Left lung (tissue), 4 donors: ENCODE measurements at regions not wholly inside any gene's neighbourhood (a gene's known extent, or its start where the extent isn't known, plus 50 kb on each side); places are given as distances from the start of the nearest gene placed in this dataset.

Source experiments
- ATAC-seq: fragments of 200-7000 bp; cut with Tn5 transposase; one replicate; pipeline ENCODE4 v1.9.1; 2020; ENCODE audit warnings: moderate library complexity
- DNase-seq, 4 donors: peaks; one replicate each; pipeline ENCODE4 v3.0.0-alpha.2; 2013 to 2020
- H3K27ac ChIP-seq, 2 donors: fragments of 200-600 bp; sonication (generic) in 1 of 2; one replicate each; pipeline versions ENCODE4 v1.5.0 to v1.8.0; 2020 to 2021
- H3K27me3 ChIP-seq, 2 donors: fragments of 200-600 bp; sonication (generic) in 1 of 2; one replicate each; pipeline versions ENCODE4 v1.5.0 to v1.8.0; 2020 to 2021
- H3K36me3 ChIP-seq, 2 donors: fragments of 200-600 bp; sonication (generic) in 1 of 2; one replicate each; pipeline versions ENCODE4 v1.5.0 to v1.8.0; 2020 to 2021
- H3K4me1 ChIP-seq, 2 donors: fragments of 200-600 bp; one replicate each; pipeline ENCODE4 v1.8.0; 2021
- H3K4me3 ChIP-seq, 2 donors: fragments of 200-600 bp; sonication (generic) in 1 of 2; one replicate each; pipeline versions ENCODE4 v1.5.0 to v1.8.0; 2020 to 2021; ENCODE audit warnings: mild to moderate bottlenecking in 1 of 2
- H3K9me3 ChIP-seq, 2 donors: fragments of 200-600 bp; sonication (generic) in 1 of 2; one replicate each; pipeline versions ENCODE4 v1.5.0 to v1.8.0; 2020 to 2021
- CTCF ChIP-seq, 2 donors: fragments of 200-600 bp; sonication (generic) in 1 of 2; IDR thresholded peaks; one replicate each; pipeline versions ENCODE4 v1.5.0 to v1.8.0; 2021; ENCODE audit warnings: antibody characterized with exemption in 2 of 2
- intact Hi-C, 2 donors: fragments of 100-400 bp; cut with DNase I; formaldehyde crosslinking; loops; one replicate each; pipeline versions ENCODE4 v1.11.2 to v1.14.2; 2022
- donor health status: DM: no; HTN: yes; CAD: no.
- donor health status: DM: no; HTN: no; CAD: no.

- ATAC-seq (no peak), DNase-seq (no peak)
- H3K36me3 ChIP-seq: no peaks in the 10 kb centered on the region
- TF ChIP-seq CTCF (IDR thresholded peaks at IDR 0.05): no peak
- intact Hi-C loops: no loop called here
- H3K4me1 ChIP-seq: no peaks in the 10 kb centered on the region
- no peaks in the 10 kb centered on the region for H3K27me3 ChIP-seq
- no peaks in the 10 kb centered on the region for H3K9me3 ChIP-seq
- H3K27ac ChIP-seq: no peak overlapping the region
- H3K4me3 ChIP-seq: no peak overlapping the region
Measured at GRCh38 chr4:136662539-136662938, 869.8 kb downstream of the PCDH18 start.

DNA sequence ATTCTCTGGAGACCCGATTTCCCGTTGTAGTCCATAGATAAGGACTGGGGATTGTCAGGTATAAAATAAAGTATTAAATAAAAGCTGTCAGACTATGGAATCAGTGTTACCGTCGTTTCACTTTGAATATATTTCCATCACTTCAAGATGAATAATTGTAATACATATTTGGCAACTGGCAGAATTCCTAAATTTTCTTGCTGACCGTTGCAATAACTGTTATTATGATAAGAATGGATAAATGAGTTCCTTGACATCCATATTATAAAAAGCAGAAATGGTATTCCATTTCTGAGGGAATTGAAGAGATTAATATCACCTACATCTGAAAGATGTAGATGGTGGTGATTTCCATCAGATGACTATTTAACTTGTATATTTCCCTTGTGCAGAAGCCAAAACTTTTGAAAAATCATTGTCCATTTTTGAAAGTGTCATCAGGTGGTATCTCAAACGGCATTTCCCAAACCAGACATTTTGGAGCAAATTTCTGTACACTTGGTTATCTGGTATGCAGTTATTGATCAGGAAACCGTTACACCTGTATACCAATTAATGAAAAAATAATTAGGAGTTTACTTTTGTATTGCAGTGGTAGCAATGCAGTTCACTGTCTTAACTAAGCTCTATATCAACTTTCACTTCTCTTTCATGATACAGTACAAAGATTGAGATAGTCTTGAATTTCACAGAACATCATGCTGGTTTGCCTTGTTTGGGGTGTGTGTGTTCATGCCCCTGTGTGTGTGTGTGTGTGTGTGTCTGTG, 878.5 kb downstream of the PCDH18 start:
- Histone ChIP-seq H3K9me3 (no peaks in the 10 kb centered on the region), H3K27me3 (no peaks in the 10 kb centered on the region)

DNA sequence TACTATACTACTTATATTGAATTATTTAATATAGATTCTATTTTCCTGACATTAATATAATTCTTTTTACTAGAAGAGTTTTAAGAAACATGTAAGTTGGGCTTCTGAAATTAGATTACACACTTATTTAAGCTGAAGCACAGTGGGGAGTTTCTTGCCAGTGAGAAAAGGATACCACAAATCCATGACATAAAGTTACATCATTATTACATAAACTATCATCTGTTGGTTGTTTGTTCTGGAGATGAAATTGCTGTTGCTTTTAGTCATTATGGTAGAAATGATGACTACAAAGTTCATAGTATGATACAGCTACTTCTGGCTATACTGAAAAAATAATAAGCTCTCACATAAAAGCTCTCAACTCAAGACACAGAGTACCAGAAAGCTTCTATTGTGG, 880.4 kb downstream of the PCDH18 start:
- H3K4me3 ChIP-seq: no peak overlapping the region
- no peak for TF ChIP-seq CTCF (IDR thresholded peaks at IDR 0.05)
- intact Hi-C loops: no loop called here
- no peak overlapping the region for H3K27ac ChIP-seq
- H3K36me3 ChIP-seq: no peaks in the 10 kb centered on the region
- H3K27me3 ChIP-seq: no peaks in the 10 kb centered on the region
- H3K4me1 ChIP-seq: no peaks in the 10 kb centered on the region
- no peaks in the 10 kb centered on the region for H3K9me3 ChIP-seq
- DNase-seq: no peak
- no peak for ATAC-seq

More for the DNA sequence above, 878.5 kb downstream of the PCDH18 start:
- Histone ChIP-seq H3K4me3 (no peak overlapping the region), H3K36me3 (no peaks in the 10 kb centered on the region), H3K4me1 (no peaks in the 10 kb centered on the region), H3K27ac (no peak overlapping the region)
- TF ChIP-seq CTCF (IDR thresholded peaks at IDR 0.05): no peak
- intact Hi-C loops: no loop called here
- no peak for DNase-seq
- no peak for ATAC-seq

DNA sequence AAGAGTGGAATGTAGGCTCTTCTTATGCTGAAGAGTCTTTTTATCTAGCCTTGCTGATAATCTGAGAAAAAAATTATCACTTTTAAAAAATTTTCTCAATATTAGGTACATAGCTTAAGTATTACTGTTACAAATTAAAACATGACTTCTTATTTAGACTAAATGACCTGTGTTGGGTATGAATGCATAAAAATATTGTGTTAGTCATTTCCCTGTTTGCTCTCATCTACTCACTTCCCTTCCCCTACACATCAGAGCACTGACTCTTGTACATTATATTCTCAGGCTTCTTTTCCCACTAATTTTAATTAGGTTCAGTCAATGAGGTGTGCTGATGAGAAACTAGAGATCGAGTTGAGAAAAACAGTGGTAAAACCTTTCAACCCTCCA, 881.0 kb downstream of the PCDH18 start:
- no peak overlapping the region for H3K4me3 ChIP-seq
- no peaks in the 10 kb centered on the region for H3K27me3 ChIP-seq
- no peaks in the 10 kb centered on the region for H3K4me1 ChIP-seq
- H3K9me3 ChIP-seq: no peaks in the 10 kb centered on the region
- H3K27ac ChIP-seq: no peak overlapping the region
- ATAC-seq (no peak), DNase-seq (no peak)
- H3K36me3 ChIP-seq: no peaks in the 10 kb centered on the region
- no peak for TF ChIP-seq CTCF (IDR thresholded peaks at IDR 0.05)
- intact Hi-C loops: no loop called here

- intact Hi-C loops: no loop called here
- TF ChIP-seq CTCF (IDR thresholded peaks at IDR 0.05): no peak
Measured at GRCh38 chr4:136650541-136651277, 881.6 kb downstream of the PCDH18 start.

More at GRCh38 chr4:136650541-136651277, 881.6 kb downstream of the PCDH18 start:
- ATAC-seq (no peak), DNase-seq (peak in 2 of 4 donors; percentile 7 to 10)
- no peak overlapping the region for H3K4me3 ChIP-seq
- H3K9me3 ChIP-seq: no peaks in the 10 kb centered on the region
- no peaks in the 10 kb centered on the region for H3K27me3 ChIP-seq
- no peaks in the 10 kb centered on the region for H3K4me1 ChIP-seq
- H3K27ac ChIP-seq: no peak overlapping the region
- H3K36me3 ChIP-seq: no peaks in the 10 kb centered on the region
